ENCODE measurements at regions not wholly inside any gene's neighbourhood (a gene's known extent, or its start where the extent isn't known, plus 50 kb on each side); places are given as distances from the start of the nearest gene placed in this dataset.

- intact Hi-C loops (cut with micrococcal nuclease), result no loop called here
- Mint-ChIP-seq H3K27me3 (ENCODE audit: low read depth) (no peaks in the 10 kb centered on the region), H3K9me3 (peaks cover 4% of the 10 kb centered on the region), H3K4me3 (ENCODE audit: low read depth) (no peak overlapping the region), H3K36me3 (ENCODE audit: low read depth) (no peaks in the 10 kb centered on the region), H3K27ac (no peak overlapping the region), H3K4me1 (ENCODE audit: low read depth) (no peaks in the 10 kb centered on the region)
- DNase-seq (ENCODE audit: low spot score), result no peak
These were observed 613.2 kb upstream of the CHORDC1 start for GRCh38 chr11:90836031-90836430.

- no peaks in the 10 kb centered on the region for H3K36me3 Mint-ChIP-seq (ENCODE audit: low read depth)
- H3K27ac Mint-ChIP-seq, result no peak overlapping the region
- no peaks in the 10 kb centered on the region for H3K27me3 Mint-ChIP-seq (ENCODE audit: low read depth)
These were observed 600.6 kb upstream of the CHORDC1 start for GRCh38 chr11:90823446-90823845.

GRCh38 chr11:90822996-90823395 is 600.1 kb upstream of the CHORDC1 start:
- Mint-ChIP-seq H3K4me1 (ENCODE audit: low read depth) (no peaks in the 10 kb centered on the region), H3K27ac (no peak overlapping the region), H3K27me3 (ENCODE audit: low read depth) (no peaks in the 10 kb centered on the region), H3K9me3 (peaks cover 19% of the 10 kb centered on the region), H3K4me3 (ENCODE audit: low read depth) (no peak overlapping the region), H3K36me3 (ENCODE audit: low read depth) (no peaks in the 10 kb centered on the region)
- intact Hi-C loops (cut with micrococcal nuclease), result no loop called here
- DNase-seq (ENCODE audit: low spot score), result no peak

More at GRCh38 chr11:90823446-90823845, 600.6 kb upstream of the CHORDC1 start:
- H3K9me3 Mint-ChIP-seq, result peaks cover 19% of the 10 kb centered on the region
- intact Hi-C loops (cut with micrococcal nuclease), result no loop called here
- DNase-seq (ENCODE audit: low spot score), result no peak
- no peaks in the 10 kb centered on the region for H3K4me1 Mint-ChIP-seq (ENCODE audit: low read depth)
- no peak overlapping the region for H3K4me3 Mint-ChIP-seq (ENCODE audit: low read depth)

- H3K4me3 Mint-ChIP-seq (ENCODE audit: low read depth), result no peak overlapping the region
- no peaks in the 10 kb centered on the region for H3K4me1 Mint-ChIP-seq (ENCODE audit: low read depth)
- H3K9me3 Mint-ChIP-seq, result peaks cover 29% of the 10 kb centered on the region
- no peaks in the 10 kb centered on the region for H3K36me3 Mint-ChIP-seq (ENCODE audit: low read depth)
- H3K27ac Mint-ChIP-seq, result no peak overlapping the region
- DNase-seq (ENCODE audit: low spot score), result no peak
- intact Hi-C loops (cut with micrococcal nuclease), result no loop called here
- H3K27me3 Mint-ChIP-seq (ENCODE audit: low read depth), result no peaks in the 10 kb centered on the region
These were observed 595.4 kb upstream of the CHORDC1 start for GRCh38 chr11:90818196-90818745.

- no peak overlapping the region for H3K27ac Mint-ChIP-seq
- H3K9me3 Mint-ChIP-seq, result peaks cover 5% of the 10 kb centered on the region
- H3K36me3 Mint-ChIP-seq (ENCODE audit: low read depth), result no peaks in the 10 kb centered on the region
- H3K4me1 Mint-ChIP-seq (ENCODE audit: low read depth), result no peaks in the 10 kb centered on the region
- no peak for DNase-seq (ENCODE audit: low spot score)
- H3K4me3 Mint-ChIP-seq (ENCODE audit: low read depth), result no peak overlapping the region
- no peaks in the 10 kb centered on the region for H3K27me3 Mint-ChIP-seq (ENCODE audit: low read depth)
- intact Hi-C loops (cut with micrococcal nuclease), result no loop called here
These were observed 586.7 kb upstream of the CHORDC1 start for GRCh38 chr11:90809581-90809980.

GRCh38 chr11:90805172-90805571 is 582.3 kb upstream of the CHORDC1 start:
- no peaks in the 10 kb centered on the region for H3K36me3 Mint-ChIP-seq (ENCODE audit: low read depth)
- no peak overlapping the region for H3K4me3 Mint-ChIP-seq (ENCODE audit: low read depth)

GRCh38 chr11:90803831-90804230 is 581.0 kb upstream of the CHORDC1 start:
- Mint-ChIP-seq H3K27me3 (ENCODE audit: low read depth) (no peaks in the 10 kb centered on the region), H3K9me3 (no peaks in the 10 kb centered on the region), H3K4me1 (ENCODE audit: low read depth) (no peaks in the 10 kb centered on the region), H3K36me3 (ENCODE audit: low read depth) (no peaks in the 10 kb centered on the region), H3K27ac (no peak overlapping the region), H3K4me3 (ENCODE audit: low read depth) (no peak overlapping the region)
- intact Hi-C loops (cut with micrococcal nuclease), result no loop called here
- DNase-seq (ENCODE audit: low spot score), result no peak

More at GRCh38 chr11:90805172-90805571, 582.3 kb upstream of the CHORDC1 start:
- no peaks in the 10 kb centered on the region for H3K27me3 Mint-ChIP-seq (ENCODE audit: low read depth)
- DNase-seq (ENCODE audit: low spot score), result no peak
- no peaks in the 10 kb centered on the region for H3K4me1 Mint-ChIP-seq (ENCODE audit: low read depth)
- H3K9me3 Mint-ChIP-seq, result no peaks in the 10 kb centered on the region
- intact Hi-C loops (cut with micrococcal nuclease), result no loop called here
- no peak overlapping the region for H3K27ac Mint-ChIP-seq

GRCh38 chr11:90803366-90803765 is 580.5 kb upstream of the CHORDC1 start:
- DNase-seq (ENCODE audit: low spot score), result no peak
- H3K9me3 Mint-ChIP-seq, result no peaks in the 10 kb centered on the region
- H3K27me3 Mint-ChIP-seq (ENCODE audit: low read depth), result no peaks in the 10 kb centered on the region
- H3K4me3 Mint-ChIP-seq (ENCODE audit: low read depth), result no peak overlapping the region
- H3K4me1 Mint-ChIP-seq (ENCODE audit: low read depth), result no peaks in the 10 kb centered on the region
- intact Hi-C loops (cut with micrococcal nuclease), result no loop called here
- H3K27ac Mint-ChIP-seq, result no peak overlapping the region
- H3K36me3 Mint-ChIP-seq (ENCODE audit: low read depth), result no peaks in the 10 kb centered on the region

GRCh38 chr11:90798769-90799168 is 575.9 kb upstream of the CHORDC1 start:
- Mint-ChIP-seq H3K9me3 (no peaks in the 10 kb centered on the region), H3K27me3 (ENCODE audit: low read depth) (no peaks in the 10 kb centered on the region), H3K36me3 (ENCODE audit: low read depth) (no peaks in the 10 kb centered on the region), H3K4me3 (ENCODE audit: low read depth) (no peak overlapping the region), H3K4me1 (ENCODE audit: low read depth) (no peaks in the 10 kb centered on the region), H3K27ac (no peak overlapping the region)
- no peak for DNase-seq (ENCODE audit: low spot score)
- intact Hi-C loops (cut with micrococcal nuclease), result no loop called here

GRCh38 chr11:90795746-90796145 is 572.9 kb upstream of the CHORDC1 start:
- Mint-ChIP-seq H3K27me3 (ENCODE audit: low read depth) (no peaks in the 10 kb centered on the region), H3K27ac (no peak overlapping the region), H3K36me3 (ENCODE audit: low read depth) (no peaks in the 10 kb centered on the region), H3K4me1 (ENCODE audit: low read depth) (no peaks in the 10 kb centered on the region), H3K4me3 (ENCODE audit: low read depth) (no peak overlapping the region), H3K9me3 (peaks cover 6% of the 10 kb centered on the region)
- DNase-seq (ENCODE audit: low spot score), result no peak
- intact Hi-C loops (cut with micrococcal nuclease), result no loop called here

GRCh38 chr11:90788961-90789360 is 566.1 kb upstream of the CHORDC1 start:
- Mint-ChIP-seq H3K27me3 (ENCODE audit: low read depth) (no peaks in the 10 kb centered on the region), H3K27ac (no peak overlapping the region), H3K4me1 (ENCODE audit: low read depth) (no peaks in the 10 kb centered on the region), H3K4me3 (ENCODE audit: low read depth) (no peak overlapping the region), H3K36me3 (ENCODE audit: low read depth) (no peaks in the 10 kb centered on the region), H3K9me3 (peaks cover 20% of the 10 kb centered on the region)
- intact Hi-C loops (cut with micrococcal nuclease), result no loop called here
- DNase-seq (ENCODE audit: low spot score), result no peak

GRCh38 chr11:90784241-90784814 is 561.5 kb upstream of the CHORDC1 start:
- Mint-ChIP-seq H3K36me3 (ENCODE audit: low read depth) (no peaks in the 10 kb centered on the region), H3K9me3 (peaks cover 19% of the 10 kb centered on the region), H3K4me1 (ENCODE audit: low read depth) (no peaks in the 10 kb centered on the region), H3K27ac (no peak overlapping the region), H3K27me3 (ENCODE audit: low read depth) (no peaks in the 10 kb centered on the region), H3K4me3 (ENCODE audit: low read depth) (no peak overlapping the region)
- intact Hi-C loops (cut with micrococcal nuclease), result no loop called here
- DNase-seq (ENCODE audit: low spot score), result no peak

- no peak overlapping the region for H3K4me3 Mint-ChIP-seq (ENCODE audit: low read depth)
- no peaks in the 10 kb centered on the region for H3K4me1 Mint-ChIP-seq (ENCODE audit: low read depth)
- H3K27me3 Mint-ChIP-seq (ENCODE audit: low read depth), result no peaks in the 10 kb centered on the region
- no peak for DNase-seq (ENCODE audit: low spot score)
- H3K27ac Mint-ChIP-seq, result no peak overlapping the region
- H3K9me3 Mint-ChIP-seq, result peaks cover 16% of the 10 kb centered on the region
- intact Hi-C loops (cut with micrococcal nuclease), result no loop called here
- no peaks in the 10 kb centered on the region for H3K36me3 Mint-ChIP-seq (ENCODE audit: low read depth)
These were observed 560.3 kb upstream of the CHORDC1 start for GRCh38 chr11:90783111-90783510.

- Mint-ChIP-seq H3K27ac (no peak overlapping the region), H3K4me3 (ENCODE audit: low read depth) (no peak overlapping the region), H3K27me3 (ENCODE audit: low read depth) (no peaks in the 10 kb centered on the region), H3K4me1 (ENCODE audit: low read depth) (no peaks in the 10 kb centered on the region), H3K36me3 (ENCODE audit: low read depth) (no peaks in the 10 kb centered on the region), H3K9me3 (peaks cover 26% of the 10 kb centered on the region)
- DNase-seq (ENCODE audit: low spot score), result no peak
- intact Hi-C loops (cut with micrococcal nuclease), result no loop called here
These were observed 556.2 kb upstream of the CHORDC1 start for GRCh38 chr11:90779098-90779497.
